ENCODE measurements at regions not wholly inside any gene's neighbourhood (a gene's known extent, or its start where the extent isn't known, plus 50 kb on each side); places are given as distances from the start of the nearest gene placed in this dataset.

DNA sequence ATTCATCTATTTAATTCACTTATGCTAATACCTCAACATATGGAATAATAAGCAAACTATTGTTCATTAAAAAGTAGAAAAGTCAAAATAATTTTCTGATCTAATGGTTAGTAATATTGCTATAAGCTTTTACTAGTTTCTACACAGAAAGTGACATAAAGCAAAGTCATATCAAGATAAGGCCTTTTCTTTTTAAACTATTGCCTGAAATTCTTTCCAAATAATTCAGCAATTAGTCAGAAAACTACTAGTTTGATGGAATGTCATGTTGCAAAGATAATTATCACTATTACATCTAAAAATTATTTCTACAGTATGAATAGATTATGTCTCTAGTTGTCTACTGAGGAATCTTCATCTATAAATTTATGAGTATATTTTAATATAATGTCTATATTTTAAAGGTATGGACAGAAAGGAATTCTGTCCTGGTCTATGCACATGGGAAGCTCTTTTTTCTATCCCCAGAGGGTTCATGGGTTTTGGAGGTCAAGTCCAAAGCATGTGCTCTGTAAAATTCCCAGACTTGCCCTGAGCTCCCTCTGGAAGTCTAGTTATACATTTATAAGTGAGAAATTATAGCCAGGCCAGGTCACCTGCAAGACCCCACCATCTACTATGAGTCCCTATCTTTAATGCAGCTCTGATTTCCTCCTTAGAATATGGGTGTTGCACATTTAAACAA is 84.6 kb upstream of the DPYD start:
- no peak for DNase-seq (ENCODE audit: extremely low read depth, low read depth, low spot score)

DNA sequence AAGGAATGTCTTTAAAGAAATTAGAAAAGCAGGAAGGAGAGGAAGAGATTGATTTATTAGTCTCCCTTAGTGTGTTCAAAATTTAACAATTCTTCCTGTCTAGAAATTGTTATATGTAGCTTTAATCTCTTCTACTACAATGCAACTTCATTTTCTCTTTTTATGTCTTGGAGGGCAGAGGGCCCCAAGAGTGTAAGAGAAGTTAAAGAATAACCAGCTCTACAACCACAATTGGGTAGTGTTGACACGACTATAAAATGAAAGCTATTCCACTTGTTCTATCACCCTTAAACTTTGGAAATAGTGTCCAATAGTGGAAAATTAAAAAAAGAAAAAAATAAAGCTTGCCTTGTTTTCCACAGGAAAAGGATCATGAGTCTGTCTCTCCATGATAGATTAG is 82.6 kb upstream of the DPYD start:
- no peak for DNase-seq (ENCODE audit: extremely low read depth, low read depth, low spot score)

DNA sequence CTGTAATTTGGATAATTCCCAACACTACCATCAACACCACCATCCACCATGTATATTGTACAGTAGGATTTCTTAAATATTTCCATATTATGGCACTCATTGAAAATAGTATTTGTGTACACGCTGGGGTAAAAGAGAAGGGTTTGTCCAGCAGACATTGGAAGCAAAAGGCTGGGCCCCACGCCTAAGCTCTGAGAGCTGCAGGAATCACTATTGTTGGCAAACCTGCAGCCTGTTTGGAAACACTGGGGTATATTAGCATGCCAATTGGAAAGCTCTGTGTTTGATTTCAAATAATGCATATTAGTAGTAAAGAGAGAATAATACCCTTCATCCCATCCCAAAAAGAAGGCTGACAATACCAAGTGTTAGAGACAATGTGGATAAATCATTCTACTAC is 81.5 kb upstream of the DPYD start:
- DNase-seq (ENCODE audit: extremely low read depth, low read depth, low spot score) = no peak

DNA sequence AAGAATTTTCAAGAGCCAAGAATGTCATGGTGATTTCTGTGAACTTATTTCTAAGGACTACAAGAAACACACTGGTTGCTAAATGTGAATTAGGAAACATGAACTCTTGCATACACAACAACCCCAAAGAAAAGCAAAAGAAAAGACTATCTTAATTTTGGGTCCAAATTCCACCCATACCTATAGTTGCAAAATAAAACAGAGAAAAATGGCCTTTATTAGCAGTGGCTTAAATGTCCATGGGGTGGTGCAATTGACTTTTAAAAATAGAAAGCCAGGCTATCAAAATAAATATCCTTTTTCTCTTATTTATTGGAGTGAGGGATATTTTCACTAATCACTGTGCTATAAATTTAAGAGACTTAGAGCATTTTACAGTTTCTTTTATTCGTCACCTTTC is 80.9 kb upstream of the DPYD start:
- no peak for DNase-seq (ENCODE audit: extremely low read depth, low read depth, low spot score)

DNA sequence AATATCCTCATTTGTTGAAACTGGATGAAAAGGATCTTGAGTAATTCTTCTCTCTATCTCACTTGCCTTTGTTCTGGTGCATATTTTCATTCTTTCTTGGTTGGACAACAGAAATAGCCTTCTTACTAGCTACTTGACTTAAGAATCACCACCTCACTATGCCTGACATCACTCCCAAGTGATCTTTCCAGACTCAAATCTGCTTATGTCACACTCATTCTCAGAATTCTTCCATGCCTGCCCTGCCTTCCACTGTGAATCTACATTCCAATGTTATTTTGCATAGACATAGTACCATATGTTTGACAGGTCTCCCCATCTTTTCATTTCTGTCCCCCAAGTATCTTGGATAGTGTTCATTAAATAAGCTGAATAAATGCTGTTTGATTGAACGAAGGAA is 78.5 kb upstream of the DPYD start:
- no peak for DNase-seq (ENCODE audit: extremely low read depth, low read depth, low spot score)

DNA sequence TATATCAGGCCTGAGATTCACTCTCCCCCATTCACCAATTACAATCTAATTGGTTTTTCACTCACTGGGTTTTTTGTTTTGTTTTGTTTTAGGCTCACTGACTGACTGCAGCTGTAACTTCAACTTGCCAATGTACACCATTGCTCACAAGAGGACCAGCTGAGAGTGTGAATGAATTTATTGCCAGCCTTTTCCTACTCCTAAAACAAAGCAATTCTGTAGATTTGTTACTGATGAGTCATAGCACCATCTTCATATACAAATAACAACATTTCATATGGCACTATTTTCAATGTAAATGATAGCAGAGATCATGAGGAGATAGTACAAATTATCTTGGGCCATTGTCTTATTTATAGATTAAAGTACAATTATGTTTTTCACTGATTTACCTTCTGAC is 76.0 kb upstream of the DPYD start:
- DNase-seq (ENCODE audit: extremely low read depth, low read depth, low spot score) = no peak

DNA sequence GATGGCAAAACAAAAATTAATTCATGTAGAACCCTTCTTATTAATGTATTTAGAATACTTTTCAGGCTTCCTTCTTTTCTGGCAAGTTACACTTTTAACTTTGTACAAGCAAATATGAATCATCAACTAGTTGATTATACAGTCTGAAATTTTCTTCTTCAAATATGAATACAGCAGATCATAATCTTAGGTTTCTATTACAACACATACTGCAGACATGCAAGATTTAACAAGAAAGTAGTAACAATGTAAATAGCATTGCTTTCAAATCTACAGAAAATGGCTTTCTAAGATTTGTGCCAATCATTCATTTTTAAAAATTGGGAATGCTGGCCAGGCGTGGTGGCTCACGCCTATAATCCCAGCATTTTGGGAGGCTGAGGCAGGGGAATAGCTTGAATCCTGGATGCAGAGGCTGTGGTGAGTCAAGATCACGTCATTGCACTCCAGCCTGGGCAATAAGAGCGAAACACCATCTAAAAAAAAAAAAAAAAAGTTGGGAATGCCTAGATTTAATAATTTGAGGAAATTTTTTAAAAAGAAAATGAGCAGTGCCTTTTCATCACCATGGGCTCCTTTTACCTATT is 68.4 kb upstream of the DPYD start:
- no peak for DNase-seq (ENCODE audit: extremely low read depth, low read depth, low spot score)

DNA sequence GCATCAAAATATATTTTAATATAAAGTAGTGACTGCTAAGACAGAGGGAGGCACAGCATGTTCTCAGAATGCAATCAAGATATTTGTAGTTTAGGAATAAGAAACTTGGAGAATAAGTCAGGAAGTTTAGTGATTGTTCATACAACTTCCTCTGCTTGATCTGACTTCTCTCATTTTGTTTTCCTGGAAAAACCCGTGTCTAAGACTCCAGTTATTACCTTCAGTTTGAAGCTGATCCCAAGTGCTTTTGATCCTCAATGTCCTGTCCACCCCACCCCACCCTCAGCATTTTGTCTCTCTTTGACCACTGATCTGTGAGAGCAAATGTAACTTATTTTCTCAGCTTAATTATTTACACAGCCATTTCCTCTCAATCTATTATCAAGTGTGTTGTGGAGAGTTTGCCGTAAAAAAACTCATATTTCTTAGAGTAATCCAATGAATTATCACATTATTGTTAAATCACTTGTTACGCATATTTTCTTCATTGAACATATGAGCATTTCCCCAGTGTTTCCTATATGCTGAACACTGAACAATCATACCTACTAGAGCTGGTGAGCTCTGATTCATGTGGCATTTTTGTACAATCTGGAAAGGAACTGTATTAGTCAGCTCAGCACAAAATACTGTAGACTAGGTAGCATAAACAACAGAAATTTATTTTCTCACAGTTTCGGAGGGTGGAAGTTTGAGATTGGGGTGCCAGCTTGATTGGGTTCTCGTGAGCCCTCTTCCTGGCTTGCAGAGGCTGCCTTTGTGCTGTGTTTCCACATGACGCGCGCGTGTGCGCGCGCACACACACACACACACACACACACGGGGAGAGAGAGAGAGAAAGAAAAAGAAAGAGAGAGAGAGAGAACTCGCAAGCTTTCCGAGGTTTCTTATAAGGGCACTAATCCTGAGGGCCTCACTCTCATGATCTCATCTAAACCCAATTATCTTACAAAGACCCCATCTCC is 65.5 kb upstream of the DPYD start:
- peak; percentile 50 for DNase-seq (ENCODE audit: extremely low read depth, low read depth, low spot score)

DNA sequence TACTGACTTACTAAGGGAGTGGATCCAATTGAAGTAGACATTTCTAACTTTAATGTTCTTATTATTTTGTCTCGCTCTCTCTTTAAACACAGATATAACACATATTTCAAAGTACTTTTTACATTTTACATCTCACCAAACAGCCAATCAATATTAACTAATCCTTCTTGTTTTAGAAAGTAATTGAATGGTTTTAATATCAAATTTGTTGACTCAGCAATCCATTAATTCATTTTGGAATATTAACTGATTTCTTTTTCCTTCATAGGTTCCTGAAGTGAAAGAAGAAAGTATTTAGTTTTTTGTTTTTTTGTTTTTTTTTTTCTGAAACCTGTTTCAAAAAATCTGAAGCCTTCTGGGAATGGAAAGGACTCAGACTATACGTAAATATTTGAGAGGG is 62.3 kb upstream of the DPYD start:
- no peak for DNase-seq (ENCODE audit: extremely low read depth, low read depth, low spot score)

DNA sequence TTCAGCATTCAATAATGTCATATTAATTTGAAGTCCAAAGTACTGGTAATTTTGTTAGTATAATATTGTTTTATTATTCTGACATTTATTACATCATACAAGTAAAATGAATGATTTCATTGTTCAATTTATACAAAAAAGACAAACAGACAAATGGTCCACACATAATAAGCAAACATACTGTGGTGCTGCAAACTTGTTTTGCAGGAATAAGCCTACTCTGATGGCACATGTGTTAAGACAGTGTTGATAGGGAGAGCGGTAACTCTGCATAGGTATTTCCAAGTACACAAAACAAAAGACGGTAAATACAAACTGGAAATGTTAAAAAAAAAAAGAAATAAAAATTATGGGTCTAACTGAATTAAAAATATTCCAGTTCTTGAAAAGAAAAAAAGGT is 59.7 kb upstream of the DPYD start:
- DNase-seq (ENCODE audit: extremely low read depth, low read depth, low spot score) = no peak

DNA sequence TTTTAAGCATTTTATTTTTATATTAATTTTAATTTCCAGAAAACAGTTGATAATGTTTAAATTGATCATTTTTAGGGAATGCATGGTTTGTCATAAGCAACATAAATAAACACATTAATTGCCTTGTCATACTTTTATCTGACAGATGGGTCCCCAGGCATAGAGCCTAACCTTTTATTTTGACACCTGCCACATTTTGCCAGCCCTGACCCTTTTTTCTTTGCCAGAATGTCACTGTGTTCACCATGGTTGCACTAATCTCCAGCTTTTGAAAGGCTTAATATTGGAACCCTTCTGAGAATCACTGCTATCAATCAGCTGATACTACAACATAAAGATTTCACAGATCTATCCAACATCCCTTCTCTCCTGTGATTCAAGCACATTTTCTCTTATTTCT is 56.0 kb upstream of the DPYD start:
- no peak for DNase-seq (ENCODE audit: extremely low read depth, low read depth, low spot score)
